Lower leg skin (tissue), 3 donors: ENCODE measurements at regions not wholly inside any gene's neighbourhood (a gene's known extent, or its start where the extent isn't known, plus 50 kb on each side); places are given as distances from the start of the nearest gene placed in this dataset.

ENCODE experiments used
- CTCF ChIP-seq, 3 donors: fragments of 450-650 bp; IDR thresholded peaks; one replicate each; pipeline ENCODE4 v1.5.1; 2016; ENCODE audit warnings: antibody characterized with exemption in 3 of 3, mild to moderate bottlenecking in 3 of 3, moderate library complexity in 2 of 3
- POLR2A ChIP-seq, 2 donors: fragments of 450-650 bp; IDR thresholded peaks; one replicate each; pipeline ENCODE4 v1.6.1; 2016 to 2017; ENCODE audit warnings: antibody characterized with exemption in 2 of 2, mild to moderate bottlenecking in 1 of 2, moderate library complexity in 1 of 2

GRCh38 chr13:60282708-60283107 lies 114.3 kb upstream of the TDRD3 start:
- TF ChIP-seq POLR2A (IDR thresholded peaks at IDR 0.05) = no peak
- no peak for TF ChIP-seq CTCF (IDR thresholded peaks at IDR 0.05)
